RPMI7951 (cell line): ENCODE measurements at regions not wholly inside any gene's neighbourhood (a gene's known extent, or its start where the extent isn't known, plus 50 kb on each side); places are given as distances from the start of the nearest gene placed in this dataset.

Source experiments
- DNase-seq: peaks from one replicate; pipeline ENCODE4 v3.0.0-alpha.2; 2012; ENCODE audit warnings: low read depth

DNA sequence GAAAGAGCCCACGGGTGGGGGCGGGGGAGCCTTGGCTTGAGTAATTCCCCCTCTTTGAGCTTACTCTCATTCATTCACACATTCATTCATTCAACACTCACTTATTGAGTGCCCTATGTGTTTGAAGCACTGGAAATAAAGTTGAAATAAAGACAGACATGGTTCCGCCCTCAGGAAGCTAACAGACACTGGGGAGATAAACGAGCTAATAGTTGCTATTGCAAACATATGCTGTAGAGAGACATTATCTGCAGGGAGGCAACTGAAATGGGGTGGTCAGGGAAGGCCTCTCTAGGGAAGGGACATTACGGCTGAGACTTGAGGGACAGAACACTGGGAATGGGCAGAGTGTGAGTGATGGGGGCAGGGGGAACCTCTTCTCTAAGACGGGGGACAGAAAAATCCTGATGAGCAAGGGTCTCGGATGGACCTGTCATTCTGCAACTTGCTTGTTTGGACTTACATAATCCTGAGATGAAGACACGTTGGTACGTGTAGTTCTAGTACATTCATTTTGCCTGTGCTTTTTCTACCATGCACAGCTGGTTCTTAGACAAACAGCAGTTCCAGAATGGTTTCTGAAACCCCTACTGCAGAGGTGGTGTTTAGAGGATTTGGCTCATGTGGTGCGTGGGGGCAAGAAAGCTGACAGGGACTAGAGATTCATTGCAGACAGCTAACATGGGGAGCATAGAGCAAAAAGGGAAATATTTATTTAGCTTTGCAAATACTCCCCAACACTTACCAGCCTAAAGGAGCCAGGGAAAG, 71.1 kb upstream of the BLCAP start:
- no peak for DNase-seq

DNA sequence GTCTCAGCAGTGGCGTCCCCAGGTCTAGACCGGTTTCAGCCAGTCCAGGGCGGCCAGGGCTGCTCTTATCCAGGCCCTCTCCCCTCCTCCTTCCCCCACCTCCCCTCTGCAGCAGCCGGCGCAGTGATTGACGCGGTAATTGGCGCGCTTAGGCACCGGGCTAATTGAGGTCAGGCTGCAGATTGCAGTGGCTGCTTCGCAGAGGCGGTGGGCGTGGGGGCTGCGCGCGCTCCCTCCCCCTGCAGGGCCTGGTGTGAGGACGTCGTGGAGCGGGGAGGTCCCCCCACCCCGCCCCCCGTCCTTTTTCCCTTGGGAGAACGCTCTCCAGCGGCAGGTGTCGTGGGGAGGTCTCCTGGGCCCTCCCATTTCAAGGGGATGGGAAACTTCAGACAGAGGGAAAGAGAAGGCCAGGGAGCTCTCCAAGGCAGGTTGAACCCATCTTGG, 70.4 kb upstream of the BLCAP start:
- DNase-seq: no peak

DNA sequence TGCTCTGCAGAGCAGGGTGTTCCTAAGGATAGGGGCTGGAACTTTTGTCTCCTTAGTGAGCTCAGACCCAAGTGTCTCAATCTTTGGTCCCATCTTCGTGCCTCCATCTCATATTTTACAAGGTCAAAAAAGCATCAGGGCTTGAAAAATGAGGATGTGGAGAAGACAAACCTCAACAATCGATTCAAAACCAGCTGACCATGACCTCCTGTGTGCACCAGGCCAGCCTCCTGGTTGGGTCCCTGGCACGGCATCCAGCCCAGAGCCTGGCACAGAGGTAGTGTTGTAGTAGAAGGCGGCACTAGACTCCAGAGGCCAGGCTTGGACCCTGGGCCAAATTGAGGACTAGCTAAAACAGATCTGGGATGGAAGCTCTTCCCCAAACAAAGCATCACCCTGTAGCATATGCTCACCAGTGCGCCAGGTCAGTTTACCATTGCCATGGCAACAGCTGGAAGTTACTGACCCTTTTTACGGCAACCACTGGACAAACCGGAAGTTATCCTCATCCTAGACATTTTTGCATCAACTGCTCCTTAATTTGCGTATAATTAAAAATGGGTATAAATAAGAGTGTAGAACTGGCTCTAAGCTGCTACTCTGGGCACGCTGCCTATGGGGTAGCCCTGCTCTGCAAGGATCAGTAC, 69.3 kb upstream of the BLCAP start:
- peak; percentile 18 for DNase-seq

DNA sequence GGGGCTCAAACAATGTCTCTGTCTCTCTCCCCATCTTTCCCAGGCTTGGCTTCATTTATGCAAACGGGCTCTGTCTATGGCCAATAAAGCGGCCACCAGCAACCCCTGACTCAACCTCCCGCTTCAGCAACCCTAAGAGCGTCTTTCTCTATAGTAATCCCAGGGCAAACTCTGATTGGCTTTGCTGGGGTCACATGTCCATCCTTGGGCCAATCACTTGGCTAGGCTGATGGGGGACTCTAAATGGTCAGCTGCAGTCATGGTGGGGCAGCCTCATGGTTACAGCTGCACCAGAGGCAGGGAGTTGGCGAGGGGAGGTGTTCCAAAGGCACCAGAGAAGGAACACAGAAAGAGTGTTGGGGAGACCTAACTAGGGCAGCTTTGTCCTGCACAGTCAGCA, 68.5 kb upstream of the BLCAP start:
- no peak for DNase-seq

DNA sequence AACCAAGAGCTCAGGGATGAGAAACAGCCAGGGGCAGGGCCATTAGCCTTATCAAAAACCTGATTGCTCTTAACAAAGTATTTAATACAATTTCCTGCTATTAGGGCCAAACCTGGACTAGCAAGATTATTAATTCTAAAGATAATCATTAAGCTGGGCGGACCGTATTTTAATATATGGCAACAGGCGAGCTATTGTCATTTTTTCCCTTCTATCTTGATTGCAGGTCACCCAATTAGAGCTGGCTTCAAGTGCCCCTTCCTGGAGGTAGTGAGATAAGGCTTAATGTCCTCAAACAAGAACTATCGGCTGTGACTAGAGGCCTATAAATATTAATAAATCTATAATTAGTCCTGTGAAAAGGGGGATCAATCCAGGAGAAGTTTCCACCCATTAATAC, 66.0 kb upstream of the BLCAP start:
- no peak for DNase-seq

DNA sequence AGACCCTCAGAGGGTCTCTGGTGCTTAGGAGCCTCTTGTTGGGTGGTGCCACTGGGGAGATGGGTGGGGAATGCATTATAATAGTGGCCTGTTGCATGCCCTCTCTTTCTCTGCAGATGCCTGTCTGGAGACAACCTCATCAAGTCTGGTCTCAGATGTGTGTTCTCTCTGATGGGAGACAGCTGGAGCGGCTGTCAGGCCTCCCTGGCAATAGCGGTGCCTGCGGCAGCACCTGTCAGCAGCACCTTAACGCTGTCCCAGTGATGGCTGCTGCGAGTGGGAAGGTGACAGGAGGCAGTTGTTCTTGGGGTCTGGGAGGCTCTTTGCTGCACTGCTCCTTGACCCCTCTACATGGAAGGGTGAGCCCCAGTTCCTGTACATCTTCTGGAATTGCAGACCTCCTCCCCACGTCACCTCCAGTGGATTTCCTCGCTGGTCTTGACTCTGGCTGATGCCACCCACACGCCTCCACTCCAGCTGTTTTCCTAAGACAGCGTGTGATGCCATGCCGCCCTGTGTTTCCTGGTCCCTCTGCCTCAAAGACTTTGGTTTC, 63.3 kb upstream of the BLCAP start:
- DNase-seq: no peak

DNA sequence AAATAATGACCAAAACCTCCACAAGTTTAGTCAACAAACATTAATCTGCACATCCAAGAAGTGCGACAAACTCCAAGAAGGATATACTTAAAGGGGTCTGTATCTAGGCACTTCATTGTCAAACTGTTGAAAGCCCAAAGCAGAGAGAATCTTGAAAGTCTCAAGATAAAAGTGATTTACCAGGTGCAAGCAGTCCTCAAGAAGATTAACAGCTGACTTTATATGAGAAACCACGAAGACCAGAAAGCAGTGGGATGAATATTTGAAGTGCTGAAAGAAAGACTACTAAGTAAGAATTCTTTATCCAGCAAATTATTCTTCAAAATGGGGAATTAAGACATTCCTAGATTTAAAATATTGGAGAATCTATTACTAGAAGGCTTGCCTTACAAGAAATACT, 58.4 kb upstream of the BLCAP start:
- DNase-seq: no peak

DNA sequence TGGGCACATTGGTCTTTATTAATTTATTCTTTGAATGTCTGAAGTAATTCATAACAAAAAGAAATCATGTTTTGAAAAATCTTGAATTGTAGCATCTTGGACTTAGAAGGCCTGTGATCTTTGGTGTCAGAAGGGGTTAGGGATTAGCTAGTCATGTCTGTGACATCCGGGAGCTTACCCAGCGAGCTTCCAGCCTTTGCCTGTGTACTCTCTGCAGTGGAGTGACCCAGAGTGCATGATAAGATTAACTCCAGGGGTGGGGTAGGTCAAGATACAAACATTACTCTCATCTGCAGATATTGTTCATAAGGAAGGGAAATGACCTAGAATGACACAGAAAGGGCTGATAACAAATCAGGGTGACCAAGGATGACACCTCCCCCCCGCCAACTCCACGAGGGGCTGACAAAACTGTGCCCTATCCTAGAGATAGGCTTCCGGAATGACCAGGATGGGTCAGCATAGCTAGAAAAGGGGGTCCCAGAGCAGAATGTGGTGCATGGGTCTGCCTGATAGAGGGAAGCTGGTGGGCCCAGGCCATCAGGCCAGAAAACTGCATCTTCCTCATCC, 56.6 kb upstream of the BLCAP start:
- DNase-seq: no peak

DNA sequence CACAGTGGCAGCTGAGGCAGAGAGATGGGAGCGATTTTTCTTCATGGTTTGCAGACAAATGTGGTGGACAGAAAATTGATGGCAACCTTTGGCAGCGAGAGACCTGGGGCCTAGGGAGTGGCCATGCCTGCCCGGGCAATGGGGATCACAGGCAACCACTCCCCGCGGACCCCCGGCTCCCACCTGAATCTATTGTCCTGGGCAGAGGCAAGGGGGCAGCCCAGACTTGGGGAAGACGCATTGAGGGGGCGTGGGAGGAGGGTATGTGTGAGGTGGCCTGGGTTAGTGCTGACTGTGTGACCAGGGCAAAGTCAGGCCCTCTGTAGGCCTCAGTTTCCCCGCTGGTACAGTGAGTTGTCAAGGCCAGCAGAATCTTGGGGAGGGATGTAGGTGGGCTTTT, 53.6 kb upstream of the BLCAP start:
- DNase-seq: no peak

DNA sequence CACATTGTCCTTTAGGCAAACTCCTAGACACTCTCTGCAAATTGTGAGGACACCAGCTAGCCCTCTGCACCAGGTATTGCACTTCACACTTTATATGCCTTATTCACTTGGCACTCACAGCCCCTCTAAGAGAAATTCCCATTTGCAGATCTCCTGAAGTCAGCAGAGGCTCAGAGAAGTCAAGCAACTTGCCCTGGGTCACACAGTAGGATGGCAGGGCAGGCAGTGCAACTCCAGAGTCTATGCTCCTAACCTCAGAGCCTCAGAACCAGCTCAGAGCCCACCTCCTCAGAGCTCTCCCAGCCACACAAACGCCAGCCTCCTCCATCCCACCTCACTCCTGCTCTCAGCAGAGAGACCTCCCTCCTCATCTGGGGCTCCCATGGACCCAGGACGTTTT, 52.4 kb upstream of the BLCAP start:
- DNase-seq: no peak

DNA sequence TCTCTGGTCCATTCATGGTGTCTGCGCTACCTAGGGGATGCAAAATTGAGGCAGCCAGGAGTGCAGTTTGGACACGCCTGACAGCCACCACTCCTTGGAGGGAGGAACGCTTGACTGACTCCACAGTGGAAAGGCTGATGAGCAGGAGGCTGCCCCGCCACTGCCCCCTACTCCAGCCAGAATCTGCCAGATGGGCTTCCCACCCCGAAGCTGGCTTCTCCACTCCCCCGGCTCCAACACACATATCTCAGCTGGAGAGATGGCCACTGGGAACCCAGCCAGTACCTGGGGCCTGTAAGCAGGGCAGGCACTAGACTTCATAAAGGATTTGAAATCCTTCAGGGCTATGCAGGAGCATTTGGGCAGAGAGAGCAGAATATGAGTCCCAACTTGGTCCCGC, 51.4 kb upstream of the BLCAP start:
- DNase-seq: no peak

DNA sequence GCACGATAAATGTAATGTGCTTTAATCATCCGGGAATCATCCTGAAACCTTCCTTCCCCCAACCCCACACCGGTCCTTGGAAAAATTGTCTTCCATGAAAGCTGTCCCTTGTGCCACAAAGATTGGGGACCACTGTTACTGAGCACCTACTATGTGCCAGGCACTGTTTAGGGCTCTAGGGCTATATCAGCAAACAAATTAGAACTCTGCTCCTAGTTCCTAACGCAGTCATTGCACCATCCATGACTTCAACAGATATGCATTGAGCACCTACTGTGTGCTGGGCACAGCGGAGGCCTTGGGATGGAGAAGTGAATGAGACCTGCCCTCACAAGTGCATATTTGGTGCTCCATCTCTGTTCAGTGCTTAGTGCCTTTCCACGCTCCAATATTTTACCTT, 50.3 kb upstream of the BLCAP start:
- DNase-seq: no peak
